Brain microvascular endothelial cell (primary cell): ENCODE measurements at regions not wholly inside any gene's neighbourhood (a gene's known extent, or its start where the extent isn't known, plus 50 kb on each side); places are given as distances from the start of the nearest gene placed in this dataset.

ENCODE experiments used
- DNase-seq: peaks from one replicate; pipeline ENCODE4 v3.0.0-alpha.2; 2020
- H3K27ac ChIP-seq: fragments of 250-450 bp; sonication (Bioruptor Pico); 2 replicates; pipeline ENCODE4 v1.5.1; 2020; ENCODE audit warnings: mild to moderate bottlenecking, moderate library complexity
- H3K27me3 ChIP-seq: fragments of 250-450 bp; sonication (Bioruptor Pico); replicated peaks from 2 replicates; pipeline ENCODE4 v1.5.1; 2020; ENCODE audit warnings: mild to moderate bottlenecking
- H3K36me3 ChIP-seq: fragments of 250-450 bp; sonication (Bioruptor Pico); replicated peaks from 2 replicates; pipeline ENCODE4 v1.5.1; 2020; ENCODE audit warnings: mild to moderate bottlenecking
- H3K4me3 ChIP-seq: 2 replicates; pipeline ENCODE4 v1.5.1; 2011; ENCODE audit warnings: low read depth, mild to moderate bottlenecking, control low read depth, low read length, moderate library complexity
- in situ Hi-C: cut with HindIII; loops from 2 replicates; pipeline ENCODE4 v1.10.0; 2017; ENCODE audit warnings: low sequenced_read_pairs, low pct_ligation_motif_present
- TF ChIP-seq, protein P1 (sequence below): IDR thresholded peaks from 2 replicates; pipeline ENCODE4 v1.5.1; 2011; ENCODE audit warnings: low read depth, mild to moderate bottlenecking, moderate library complexity, low read length, control low read depth, inconsistent platforms; ENCODE audit errors: missing control alignments

DNA sequence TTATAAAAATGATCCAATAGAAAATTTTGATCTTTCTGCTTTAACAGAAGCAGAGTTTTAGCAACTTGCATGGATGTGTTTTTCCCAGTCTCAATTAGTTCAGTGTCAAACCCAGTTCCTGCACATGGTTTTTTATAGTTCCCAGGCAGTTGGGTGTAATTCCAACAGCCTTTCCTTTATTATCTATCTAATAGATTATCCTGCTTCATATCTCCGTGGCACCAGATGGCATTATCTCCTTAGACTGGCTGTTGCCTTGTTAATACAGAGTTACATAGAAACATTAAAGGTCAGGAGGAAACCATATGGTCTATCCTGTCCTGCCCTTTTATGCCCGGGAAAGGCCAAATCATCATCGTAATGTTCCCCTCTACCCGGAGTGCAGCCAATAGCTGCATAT lies 400.9 kb upstream of the SMIM21 start:
- DNase-seq, result no peak
- Histone ChIP-seq H3K4me3 (no peak overlapping the region), H3K27ac (no peak overlapping the region), H3K27me3 (no peaks in the 10 kb centered on the region), H3K36me3 (no peaks in the 10 kb centered on the region)
- TF ChIP-seq, protein P1, sequence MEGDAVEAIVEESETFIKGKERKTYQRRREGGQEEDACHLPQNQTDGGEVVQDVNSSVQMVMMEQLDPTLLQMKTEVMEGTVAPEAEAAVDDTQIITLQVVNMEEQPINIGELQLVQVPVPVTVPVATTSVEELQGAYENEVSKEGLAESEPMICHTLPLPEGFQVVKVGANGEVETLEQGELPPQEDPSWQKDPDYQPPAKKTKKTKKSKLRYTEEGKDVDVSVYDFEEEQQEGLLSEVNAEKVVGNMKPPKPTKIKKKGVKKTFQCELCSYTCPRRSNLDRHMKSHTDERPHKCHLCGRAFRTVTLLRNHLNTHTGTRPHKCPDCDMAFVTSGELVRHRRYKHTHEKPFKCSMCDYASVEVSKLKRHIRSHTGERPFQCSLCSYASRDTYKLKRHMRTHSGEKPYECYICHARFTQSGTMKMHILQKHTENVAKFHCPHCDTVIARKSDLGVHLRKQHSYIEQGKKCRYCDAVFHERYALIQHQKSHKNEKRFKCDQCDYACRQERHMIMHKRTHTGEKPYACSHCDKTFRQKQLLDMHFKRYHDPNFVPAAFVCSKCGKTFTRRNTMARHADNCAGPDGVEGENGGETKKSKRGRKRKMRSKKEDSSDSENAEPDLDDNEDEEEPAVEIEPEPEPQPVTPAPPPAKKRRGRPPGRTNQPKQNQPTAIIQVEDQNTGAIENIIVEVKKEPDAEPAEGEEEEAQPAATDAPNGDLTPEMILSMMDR, result no peak
- in situ Hi-C loops, result no loop called here

DNA sequence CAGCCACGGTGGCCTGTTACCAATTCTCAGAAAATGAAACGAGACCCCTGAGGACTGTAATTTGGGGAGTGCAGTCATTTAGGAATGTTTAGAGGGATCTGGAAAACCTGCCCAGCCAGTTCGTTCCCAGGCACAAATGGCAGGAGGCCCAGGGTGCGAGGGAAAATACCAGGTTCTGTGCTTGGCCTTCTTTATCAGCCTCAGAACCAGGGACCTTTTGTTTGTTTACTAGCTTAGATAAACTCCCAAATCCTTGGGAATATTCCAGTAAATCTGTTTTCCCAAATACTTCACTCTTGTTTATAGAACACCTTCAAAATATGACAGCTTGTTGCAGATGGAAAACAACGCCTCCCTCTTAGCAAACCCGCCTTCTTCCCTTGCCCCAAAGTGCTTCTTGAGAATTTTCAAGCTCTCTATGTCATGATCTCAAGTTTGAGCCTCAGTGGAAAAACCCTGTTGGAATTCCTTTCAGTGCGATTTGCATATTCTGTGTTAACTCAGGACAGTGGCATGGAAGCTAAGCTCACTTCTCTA lies 400.3 kb upstream of the SMIM21 start:
- in situ Hi-C loops, result no loop called here
- no peaks in the 10 kb centered on the region for H3K36me3 ChIP-seq
- no peak overlapping the region for H3K27ac ChIP-seq
- H3K27me3 ChIP-seq, result no peaks in the 10 kb centered on the region
- TF ChIP-seq, protein P1, result no peak
- no peak for DNase-seq
- H3K4me3 ChIP-seq, result no peak overlapping the region

DNA sequence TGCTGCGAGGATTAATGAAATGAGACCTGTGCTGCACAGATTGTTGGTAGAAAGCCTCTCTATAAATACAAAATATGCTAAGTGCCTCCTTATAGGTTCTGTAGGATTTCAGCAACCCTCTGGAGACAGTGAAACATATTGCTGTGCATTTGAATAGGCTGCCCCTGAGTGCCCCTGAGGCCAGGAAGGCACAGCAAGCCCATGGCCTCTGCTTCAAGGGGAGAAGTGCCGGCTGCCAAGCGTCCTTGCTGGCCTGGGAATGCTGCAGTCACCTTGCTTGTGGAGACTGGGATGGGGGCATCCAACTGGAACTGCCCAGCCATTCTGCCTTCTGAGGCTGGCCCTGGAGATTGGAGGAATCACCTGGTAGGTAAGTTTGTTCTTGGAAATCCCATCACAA lies 397.2 kb upstream of the SMIM21 start:
- H3K27ac ChIP-seq, result no peak overlapping the region
- no peak for DNase-seq
- H3K4me3 ChIP-seq, result no peak overlapping the region
- TF ChIP-seq, protein P1, result no peak
- no peaks in the 10 kb centered on the region for H3K27me3 ChIP-seq
- in situ Hi-C loops, result no loop called here
- no peaks in the 10 kb centered on the region for H3K36me3 ChIP-seq

DNA sequence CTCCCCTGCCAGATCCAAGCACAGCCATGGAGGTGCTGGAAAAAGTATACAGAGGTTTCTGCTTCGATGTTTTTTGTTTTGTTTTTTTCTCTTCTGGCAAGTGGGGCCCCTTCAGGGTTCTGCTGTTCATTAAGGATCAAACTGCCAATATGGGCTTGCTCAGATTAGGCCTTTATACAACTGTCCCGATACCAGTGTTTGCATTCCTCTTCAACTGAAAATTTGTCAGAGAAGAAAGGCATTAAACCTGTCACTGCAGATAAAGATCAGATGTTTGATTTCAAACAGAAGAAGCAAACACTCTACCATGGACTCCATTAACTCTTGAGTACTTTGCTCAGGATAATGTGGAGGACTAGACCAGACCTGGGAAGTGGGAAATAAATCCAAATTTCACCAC lies 396.0 kb upstream of the SMIM21 start:
- Histone ChIP-seq H3K27me3 (no peaks in the 10 kb centered on the region), H3K27ac (no peak overlapping the region), H3K36me3 (no peaks in the 10 kb centered on the region), H3K4me3 (no peak overlapping the region)
- TF ChIP-seq, protein P1, result no peak
- in situ Hi-C loops, result no loop called here
- no peak for DNase-seq

DNA sequence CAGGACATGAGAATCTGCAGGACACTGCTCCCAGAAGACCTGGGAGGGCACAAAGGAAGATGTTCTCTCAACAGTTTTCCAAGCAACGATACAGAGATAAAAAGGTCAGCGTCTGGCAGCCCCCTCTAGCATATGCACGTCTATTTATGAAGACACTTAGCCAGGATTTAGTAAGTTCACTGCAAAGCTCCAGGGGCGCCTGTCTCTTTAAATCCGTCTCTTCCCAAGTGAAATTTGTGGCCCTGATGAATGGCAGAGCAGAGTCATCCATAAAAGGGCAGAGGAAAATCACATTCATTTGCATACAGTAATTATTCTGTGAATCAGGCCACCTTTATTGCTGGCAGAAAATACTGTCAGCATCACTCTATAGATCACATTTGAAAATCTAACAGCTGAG lies 390.9 kb upstream of the SMIM21 start:
- TF ChIP-seq, protein P1, result no peak
- no peak for DNase-seq
- in situ Hi-C loops, result no loop called here
- Histone ChIP-seq H3K4me3 (no peak overlapping the region), H3K27me3 (no peaks in the 10 kb centered on the region), H3K27ac (no peak overlapping the region), H3K36me3 (no peaks in the 10 kb centered on the region)

DNA sequence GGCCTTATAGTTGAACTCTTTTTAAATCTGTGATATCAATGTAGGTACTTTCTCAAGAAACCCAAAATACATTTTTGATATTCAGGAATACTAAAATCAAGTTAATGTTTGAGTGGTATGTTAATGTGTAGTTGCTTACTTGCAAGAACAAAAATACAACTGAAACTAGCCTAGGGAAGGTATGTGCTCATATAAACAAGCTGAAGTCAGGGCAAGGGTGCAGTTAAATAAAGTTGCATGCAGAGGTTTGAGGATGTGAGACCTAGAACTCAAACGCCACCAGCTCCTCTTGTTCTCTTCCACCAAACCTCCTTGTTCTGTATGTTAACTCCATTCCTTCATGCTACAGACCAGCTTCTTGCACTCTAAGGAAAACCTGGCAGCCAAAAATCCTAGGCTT lies 388.3 kb upstream of the SMIM21 start:
- DNase-seq, result no peak
- Histone ChIP-seq H3K27me3 (no peaks in the 10 kb centered on the region), H3K27ac (no peak overlapping the region), H3K36me3 (no peaks in the 10 kb centered on the region), H3K4me3 (no peak overlapping the region)
- in situ Hi-C loops, result no loop called here
- TF ChIP-seq, protein P1, result no peak
